Epithelial cell of esophagus (primary cell): ENCODE measurements at regions not wholly inside any gene's neighbourhood (a gene's known extent, or its start where the extent isn't known, plus 50 kb on each side); places are given as distances from the start of the nearest gene placed in this dataset.

Source experiments
- DNase-seq: peaks from one replicate; pipeline ENCODE4 v3.0.0; 2010; ENCODE audit warnings: low read depth
- H3K4me3 ChIP-seq: 2 replicates; pipeline ENCODE4 v1.5.1; 2011; ENCODE audit warnings: mild to moderate bottlenecking, low read length, control low read depth
- TF ChIP-seq, protein P1 (sequence below): IDR thresholded peaks from 2 replicates; pipeline ENCODE4 v1.5.1; 2011; ENCODE audit warnings: low read depth, mild to moderate bottlenecking, low read length, control low read depth, inconsistent platforms; ENCODE audit not compliant: insufficient read depth; ENCODE audit errors: missing control alignments

DNA sequence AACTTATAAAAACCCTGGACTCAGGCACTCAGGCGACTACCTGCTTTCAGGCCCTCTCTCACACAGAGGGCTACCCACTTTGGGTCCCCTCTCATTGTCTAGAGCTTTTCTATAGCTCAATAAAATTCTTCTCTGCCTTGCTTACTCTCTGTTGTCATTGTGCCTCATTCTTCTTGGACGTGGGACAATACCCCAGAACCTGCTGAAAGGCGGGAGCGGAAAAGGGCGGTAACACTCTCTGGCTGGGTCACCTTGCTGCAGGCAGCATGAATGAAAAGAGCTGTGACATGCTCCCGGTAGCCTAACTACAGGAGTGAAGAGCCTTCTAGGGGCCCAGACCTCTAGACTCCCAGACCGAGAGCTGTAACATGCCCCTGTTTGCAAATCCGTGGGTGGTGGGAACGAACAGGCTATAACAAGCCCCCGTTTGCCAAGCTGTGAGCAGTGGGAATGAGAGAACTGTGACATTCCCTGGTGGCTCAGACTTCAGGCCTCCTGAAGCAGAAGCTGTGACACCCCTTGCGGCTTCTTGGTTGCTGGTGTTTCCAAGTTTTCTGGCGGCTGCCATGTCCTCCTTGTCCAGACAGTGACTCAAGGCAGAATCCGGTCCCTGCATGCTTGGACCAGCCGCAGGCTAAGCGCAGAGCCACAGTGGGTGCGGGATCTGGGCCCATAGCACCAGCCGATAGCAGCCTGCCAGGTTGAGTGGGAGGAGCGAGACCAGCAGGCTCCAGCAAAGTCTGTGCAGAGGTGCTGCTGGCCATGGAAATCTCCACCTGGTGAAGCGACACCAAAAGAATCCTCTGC is 684.6 kb downstream of the ARAP2 start:
- TF ChIP-seq, protein P1, sequence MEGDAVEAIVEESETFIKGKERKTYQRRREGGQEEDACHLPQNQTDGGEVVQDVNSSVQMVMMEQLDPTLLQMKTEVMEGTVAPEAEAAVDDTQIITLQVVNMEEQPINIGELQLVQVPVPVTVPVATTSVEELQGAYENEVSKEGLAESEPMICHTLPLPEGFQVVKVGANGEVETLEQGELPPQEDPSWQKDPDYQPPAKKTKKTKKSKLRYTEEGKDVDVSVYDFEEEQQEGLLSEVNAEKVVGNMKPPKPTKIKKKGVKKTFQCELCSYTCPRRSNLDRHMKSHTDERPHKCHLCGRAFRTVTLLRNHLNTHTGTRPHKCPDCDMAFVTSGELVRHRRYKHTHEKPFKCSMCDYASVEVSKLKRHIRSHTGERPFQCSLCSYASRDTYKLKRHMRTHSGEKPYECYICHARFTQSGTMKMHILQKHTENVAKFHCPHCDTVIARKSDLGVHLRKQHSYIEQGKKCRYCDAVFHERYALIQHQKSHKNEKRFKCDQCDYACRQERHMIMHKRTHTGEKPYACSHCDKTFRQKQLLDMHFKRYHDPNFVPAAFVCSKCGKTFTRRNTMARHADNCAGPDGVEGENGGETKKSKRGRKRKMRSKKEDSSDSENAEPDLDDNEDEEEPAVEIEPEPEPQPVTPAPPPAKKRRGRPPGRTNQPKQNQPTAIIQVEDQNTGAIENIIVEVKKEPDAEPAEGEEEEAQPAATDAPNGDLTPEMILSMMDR: no peak
- H3K4me3 ChIP-seq: no peak overlapping the region
- peak; percentile 3 for DNase-seq

DNA sequence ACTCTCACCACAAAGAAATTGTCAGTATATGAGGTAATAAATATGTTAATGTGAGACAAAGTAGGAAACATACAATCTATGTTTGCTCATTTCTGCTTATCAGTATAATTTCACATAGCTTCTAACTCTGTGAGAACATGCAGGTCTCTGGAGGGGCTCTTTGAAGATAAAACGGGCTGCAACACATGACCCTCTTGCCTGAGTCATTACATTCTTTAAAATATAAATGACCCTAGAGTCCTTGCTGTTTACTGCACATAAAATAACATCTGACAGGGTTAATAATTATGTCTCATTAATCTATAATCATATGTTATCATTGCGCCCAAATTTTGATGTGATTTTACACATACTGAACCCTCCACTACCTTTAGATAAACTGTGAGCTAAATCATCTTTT is 681.5 kb downstream of the ARAP2 start:
- DNase-seq: no peak
- H3K4me3 ChIP-seq: no peak overlapping the region
- TF ChIP-seq, protein P1: no peak

DNA sequence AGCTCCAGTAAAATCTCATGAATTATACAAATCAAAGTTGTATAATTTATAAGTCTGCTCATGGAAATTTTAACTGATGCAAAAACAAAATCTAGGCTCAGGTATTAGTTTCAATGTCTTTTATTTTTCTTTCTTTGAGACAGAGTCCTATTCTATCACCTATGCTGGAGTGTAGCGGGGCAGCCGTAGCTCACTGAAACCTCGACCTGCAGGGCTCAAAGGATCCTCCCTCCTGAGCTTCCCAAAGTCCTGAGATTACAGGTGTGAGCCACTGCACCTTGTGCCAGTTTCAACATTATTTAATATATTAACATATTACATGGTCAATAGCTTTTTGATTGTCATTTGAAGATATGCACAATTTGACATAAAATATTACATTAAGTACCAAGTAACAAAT is 678.7 kb downstream of the ARAP2 start:
- H3K4me3 ChIP-seq: no peak overlapping the region
- TF ChIP-seq, protein P1: no peak
- DNase-seq: no peak

DNA sequence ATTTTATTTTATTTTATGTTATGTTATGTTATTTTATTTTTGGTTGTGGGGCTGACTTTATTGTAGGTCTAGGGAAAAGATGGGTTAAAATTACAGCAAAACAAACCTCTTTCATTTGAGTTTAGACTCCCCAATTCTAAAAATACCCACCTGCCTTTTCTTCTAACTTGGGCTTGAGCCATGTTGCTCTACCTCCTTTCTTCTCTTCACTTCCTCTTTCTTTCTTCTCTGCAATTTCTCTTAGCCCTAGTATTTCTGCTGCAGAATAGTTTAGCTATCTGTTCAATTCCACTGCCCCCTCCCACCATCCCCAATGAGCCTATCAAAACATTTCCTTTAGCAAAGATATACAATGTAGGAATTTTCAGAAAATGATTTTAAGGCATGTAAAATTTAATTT is 653.3 kb downstream of the ARAP2 start:
- H3K4me3 ChIP-seq: no peak overlapping the region
- TF ChIP-seq, protein P1: no peak

DNA sequence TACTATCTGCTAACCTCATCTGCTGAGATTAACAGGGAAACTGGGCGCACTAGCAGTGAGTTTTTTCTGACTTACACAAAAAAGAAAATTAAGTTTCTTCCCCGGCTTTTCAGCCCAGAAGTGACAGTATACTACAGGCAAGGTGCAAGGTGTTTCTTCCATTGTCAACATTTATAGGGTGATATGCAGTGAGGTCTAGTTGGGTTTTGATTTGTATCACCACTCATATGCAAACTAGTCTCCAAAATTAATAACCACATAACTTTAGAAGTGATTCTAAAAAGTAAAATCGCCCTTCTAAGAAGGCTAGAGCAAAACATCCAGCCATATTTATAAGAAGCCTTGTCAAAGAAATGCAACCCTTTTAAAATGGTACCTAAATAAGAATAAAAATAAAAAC is 640.1 kb downstream of the ARAP2 start:
- TF ChIP-seq, protein P1: no peak
- no peak overlapping the region for H3K4me3 ChIP-seq
- DNase-seq: no peak

More for the DNA sequence above, 653.3 kb downstream of the ARAP2 start:
- no peak for DNase-seq

DNA sequence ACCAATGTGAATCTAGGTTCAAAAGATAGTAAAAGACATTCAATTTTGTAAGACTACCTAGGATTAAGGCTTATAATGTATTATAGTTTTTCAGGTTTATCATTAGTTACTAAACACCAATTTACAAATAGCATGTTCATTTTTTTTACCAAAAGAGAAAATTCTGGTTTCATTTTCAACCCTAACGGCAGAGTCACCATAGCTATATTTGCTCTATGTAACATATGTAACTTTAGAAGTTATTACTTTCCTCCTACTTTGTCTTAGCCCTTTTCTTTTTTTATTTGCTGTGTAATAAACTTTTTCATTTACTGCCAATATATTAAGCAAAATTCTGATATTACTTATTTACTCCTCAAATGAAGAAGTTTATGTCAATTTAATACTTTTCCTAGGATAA is 639.6 kb downstream of the ARAP2 start:
- TF ChIP-seq, protein P1: no peak
- no peak for DNase-seq
- H3K4me3 ChIP-seq: no peak overlapping the region

DNA sequence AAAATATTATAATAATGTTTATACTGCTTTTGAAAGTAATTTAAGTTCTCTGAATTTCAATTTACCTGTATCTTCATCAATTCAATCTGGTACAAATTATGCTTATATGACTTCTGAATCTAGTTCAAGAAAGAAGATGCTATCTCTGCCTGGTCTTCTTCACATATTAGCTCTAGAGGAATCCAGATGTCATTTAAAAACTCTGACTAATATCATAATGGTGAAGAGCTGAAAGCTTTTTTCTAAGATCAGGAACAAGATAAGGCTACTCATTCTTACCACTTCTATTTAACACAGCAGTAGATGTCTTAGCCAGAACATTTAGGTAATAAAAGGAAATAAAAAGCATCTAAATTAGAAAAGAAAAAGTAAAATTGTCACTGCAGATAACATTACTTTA is 636.1 kb downstream of the ARAP2 start:
- no peak overlapping the region for H3K4me3 ChIP-seq
- TF ChIP-seq, protein P1: no peak
- DNase-seq: no peak
